ENCODE measurements at regions not wholly inside any gene's neighbourhood (a gene's known extent, or its start where the extent isn't known, plus 50 kb on each side); places are given as distances from the start of the nearest gene placed in this dataset.

GRCh38 chr15:96565266-96565665, 234.8 kb downstream of the NR2F2 start:
- no peak for TF ChIP-seq CTCF (IDR thresholded peaks at IDR 0.05)
- TF ChIP-seq POLR2A (IDR thresholded peaks at IDR 0.05): no peak

Measured in heart left ventricle (tissue), 13 donors.